Suprapubic skin (tissue), 4 donors: ENCODE measurements at regions not wholly inside any gene's neighbourhood (a gene's known extent, or its start where the extent isn't known, plus 50 kb on each side); places are given as distances from the start of the nearest gene placed in this dataset.
"Not testable (repeated sequence)": the region's sequence is repeated elsewhere in the genome, so short reads cannot be mapped to it uniquely, and the experiment has no call there.

Experiments
- EP300 ChIP-seq: sonication (generic); formaldehyde crosslinking; IDR thresholded peaks from one replicate; pipeline ENCODE4 v1.6.1; 2017; ENCODE audit warnings: antibody characterized with exemption
- POLR2A ChIP-seq, 2 donors: fragments of 450-650 bp; IDR thresholded peaks; one replicate each; pipeline ENCODE4 v1.6.1; 2017; ENCODE audit warnings: antibody characterized with exemption in 2 of 2, mild to moderate bottlenecking in 2 of 2, moderate library complexity in 2 of 2
- POLR2AphosphoS5 ChIP-seq, 3 donors: sonication (generic); formaldehyde crosslinking; IDR thresholded peaks; one replicate each; pipeline ENCODE4 v1.6.1; 2017; ENCODE audit warnings: antibody characterized with exemption in 3 of 3
- TF ChIP-seq, protein P1 (sequence below), 2 donors: fragments of 200-600 bp in 1 of 2; fragments of 450-650 bp in 1 of 2; sonication (generic) in 1 of 2; IDR thresholded peaks; one replicate each; pipeline ENCODE4 v1.5.1; 2016 to 2019; ENCODE audit warnings: antibody characterized with exemption in 2 of 2, mild to moderate bottlenecking in 1 of 2, moderate library complexity in 1 of 2

- TF ChIP-seq POLR2AphosphoS5 (IDR thresholded peaks at IDR 0.05); POLR2A (IDR thresholded peaks at IDR 0.05); EP300: not testable (repeated sequence)
- TF ChIP-seq, protein P1, sequence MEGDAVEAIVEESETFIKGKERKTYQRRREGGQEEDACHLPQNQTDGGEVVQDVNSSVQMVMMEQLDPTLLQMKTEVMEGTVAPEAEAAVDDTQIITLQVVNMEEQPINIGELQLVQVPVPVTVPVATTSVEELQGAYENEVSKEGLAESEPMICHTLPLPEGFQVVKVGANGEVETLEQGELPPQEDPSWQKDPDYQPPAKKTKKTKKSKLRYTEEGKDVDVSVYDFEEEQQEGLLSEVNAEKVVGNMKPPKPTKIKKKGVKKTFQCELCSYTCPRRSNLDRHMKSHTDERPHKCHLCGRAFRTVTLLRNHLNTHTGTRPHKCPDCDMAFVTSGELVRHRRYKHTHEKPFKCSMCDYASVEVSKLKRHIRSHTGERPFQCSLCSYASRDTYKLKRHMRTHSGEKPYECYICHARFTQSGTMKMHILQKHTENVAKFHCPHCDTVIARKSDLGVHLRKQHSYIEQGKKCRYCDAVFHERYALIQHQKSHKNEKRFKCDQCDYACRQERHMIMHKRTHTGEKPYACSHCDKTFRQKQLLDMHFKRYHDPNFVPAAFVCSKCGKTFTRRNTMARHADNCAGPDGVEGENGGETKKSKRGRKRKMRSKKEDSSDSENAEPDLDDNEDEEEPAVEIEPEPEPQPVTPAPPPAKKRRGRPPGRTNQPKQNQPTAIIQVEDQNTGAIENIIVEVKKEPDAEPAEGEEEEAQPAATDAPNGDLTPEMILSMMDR (IDR thresholded peaks at IDR 0.05), result not testable (repeated sequence)
Measured at GRCh38 chr2:111256628-111257027, 135.9 kb downstream of the BCL2L11 start.
